ENCODE measurements at regions not wholly inside any gene's neighbourhood (a gene's known extent, or its start where the extent isn't known, plus 50 kb on each side); places are given as distances from the start of the nearest gene placed in this dataset.

GRCh38 chr20:37619496-37619895 is 74.3 kb upstream of the CTNNBL1 start:
- TF ChIP-seq CTCF (IDR thresholded peaks at IDR 0.05) = no peak
- TF ChIP-seq POLR2A (IDR thresholded peaks at IDR 0.05) = no peak

Data from esophagus squamous epithelium (tissue), 4 donors.